CD4-positive, alpha-beta T cell (primary cell): ENCODE measurements at regions not wholly inside any gene's neighbourhood (a gene's known extent, or its start where the extent isn't known, plus 50 kb on each side); places are given as distances from the start of the nearest gene placed in this dataset.

ENCODE experiments used
- ATAC-seq: fragments of 200-7000 bp; cut with Tn5 transposase; one replicate; pipeline ENCODE4 v1.10.0; 2022; ENCODE audit warnings: mild to moderate bottlenecking; ENCODE audit not compliant: poor library complexity
- CTCF ChIA-PET: fragments of 350-600 bp; sonication (Branson Sonifier 250); formaldehyde crosslinking; loops from one replicate; lab custom pipeline; 2021; ENCODE audit warnings: antibody characterized with exemption, inconsistent platforms; lab: Charles Lee
- POLR2A ChIA-PET: fragments of 350-600 bp; sonication (Branson Sonifier 250); formaldehyde crosslinking; loops from one replicate; lab custom pipeline; 2021; ENCODE audit warnings: antibody characterized with exemption, inconsistent platforms; lab: Charles Lee
- DNase-seq, 14 experiments: peaks; one replicate each; pipeline ENCODE4 v3.0.0-alpha.2; 2013 to 2020; ENCODE audit warnings: mixed read lengths in 2 of 14
- H3K27ac ChIP-seq, 2 donors: one replicate each; pipeline versions ENCODE4 v1.5.1 to v1.7.0; 2013; ENCODE audit warnings: low read length in 2 of 2, low read depth in 1 of 2, mild to moderate bottlenecking in 1 of 2
- H3K27me3 ChIP-seq, 2 experiments: 1 replicate in 1 of 2; 2 replicates in 1 of 2; pipeline versions ENCODE4 v1.6.1 to v1.7.0; 2013; ENCODE audit warnings: low read length in 2 of 2, control low read depth in 1 of 2, mild to moderate bottlenecking in 1 of 2, moderate library complexity in 1 of 2; ENCODE audit not compliant: insufficient read depth in 2 of 2, control insufficient read depth in 1 of 2
- H3K36me3 ChIP-seq: one replicate; pipeline ENCODE4 v1.6.1; 2013; ENCODE audit warnings: low read length, control low read depth; ENCODE audit not compliant: insufficient read depth
- H3K4me1 ChIP-seq: one replicate; pipeline ENCODE4 v1.6.1; 2013; ENCODE audit warnings: low read length, control low read depth; ENCODE audit not compliant: insufficient read depth
- H3K4me3 ChIP-seq: one replicate; pipeline ENCODE4 v1.5.1; 2013; ENCODE audit warnings: mild to moderate bottlenecking, low read length, moderate library complexity
- H3K9me3 ChIP-seq, 2 experiments: 1 replicate in 1 of 2; 2 replicates in 1 of 2; pipeline versions ENCODE4 v1.6.1 to v1.7.0; 2013; ENCODE audit warnings: low read length in 2 of 2, mild to moderate bottlenecking in 2 of 2, control low read depth in 1 of 2, moderate library complexity in 1 of 2; ENCODE audit not compliant: control insufficient read depth in 1 of 2, insufficient read depth in 1 of 2
- H3K27ac Mint-ChIP-seq: one replicate; pipeline ENCODE4 v1.8.0; 2020; ENCODE audit warnings: mixed read lengths
- H3K27me3 Mint-ChIP-seq: one replicate; pipeline ENCODE4 v1.8.0; 2021; ENCODE audit warnings: mixed read lengths
- H3K36me3 Mint-ChIP-seq: one replicate; pipeline ENCODE4 v1.8.0; 2021; ENCODE audit warnings: low read depth, mixed read lengths
- H3K4me1 Mint-ChIP-seq: one replicate; pipeline ENCODE4 v1.8.0; 2021; ENCODE audit warnings: low read depth, mixed read lengths
- H3K4me3 Mint-ChIP-seq: one replicate; pipeline ENCODE4 v1.8.0; 2020; ENCODE audit warnings: mild to moderate bottlenecking, mixed read lengths
- H3K9me3 Mint-ChIP-seq: one replicate; pipeline ENCODE4 v1.8.0; 2020; ENCODE audit warnings: mixed read lengths
- intact Hi-C, 2 experiments: fragments of 100-400 bp; cut with DNase I in 1 of 2; cut with micrococcal nuclease in 1 of 2; formaldehyde crosslinking; loops; one replicate each; pipeline versions ENCODE4 v1.15.1 to v1.9.0; 2023 to 2025; cut with DNase I, micrococcal nuclease
- TF ChIP-seq, protein P1 (sequence below): fragments of 200-600 bp; IDR thresholded peaks from one replicate; pipeline ENCODE4 v1.8.0; 2022; ENCODE audit warnings: antibody characterized with exemption, mild to moderate bottlenecking

DNA sequence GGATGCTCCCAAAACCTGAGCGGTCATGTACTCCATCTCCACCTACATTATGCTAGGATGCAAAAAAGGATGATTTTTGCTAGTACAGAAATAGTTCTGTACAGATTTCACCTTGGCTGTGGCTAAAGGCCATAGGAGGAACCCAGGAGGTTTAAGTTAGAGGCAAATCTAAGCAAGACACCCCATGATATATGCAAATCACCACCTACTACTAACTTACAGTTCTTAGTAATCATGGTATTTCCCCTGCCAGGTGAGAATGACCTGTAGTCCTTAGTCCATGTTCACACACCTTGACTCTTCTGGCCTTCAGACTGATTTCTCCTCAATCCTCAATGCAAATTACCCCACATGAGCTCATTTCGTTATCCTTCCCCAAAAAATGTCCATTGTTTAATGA lies 154.2 kb downstream of the IMPG2 start:
- TF ChIP-seq, protein P1, sequence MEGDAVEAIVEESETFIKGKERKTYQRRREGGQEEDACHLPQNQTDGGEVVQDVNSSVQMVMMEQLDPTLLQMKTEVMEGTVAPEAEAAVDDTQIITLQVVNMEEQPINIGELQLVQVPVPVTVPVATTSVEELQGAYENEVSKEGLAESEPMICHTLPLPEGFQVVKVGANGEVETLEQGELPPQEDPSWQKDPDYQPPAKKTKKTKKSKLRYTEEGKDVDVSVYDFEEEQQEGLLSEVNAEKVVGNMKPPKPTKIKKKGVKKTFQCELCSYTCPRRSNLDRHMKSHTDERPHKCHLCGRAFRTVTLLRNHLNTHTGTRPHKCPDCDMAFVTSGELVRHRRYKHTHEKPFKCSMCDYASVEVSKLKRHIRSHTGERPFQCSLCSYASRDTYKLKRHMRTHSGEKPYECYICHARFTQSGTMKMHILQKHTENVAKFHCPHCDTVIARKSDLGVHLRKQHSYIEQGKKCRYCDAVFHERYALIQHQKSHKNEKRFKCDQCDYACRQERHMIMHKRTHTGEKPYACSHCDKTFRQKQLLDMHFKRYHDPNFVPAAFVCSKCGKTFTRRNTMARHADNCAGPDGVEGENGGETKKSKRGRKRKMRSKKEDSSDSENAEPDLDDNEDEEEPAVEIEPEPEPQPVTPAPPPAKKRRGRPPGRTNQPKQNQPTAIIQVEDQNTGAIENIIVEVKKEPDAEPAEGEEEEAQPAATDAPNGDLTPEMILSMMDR, result no peak
- H3K36me3 ChIP-seq, result no peaks in the 10 kb centered on the region
- Mint-ChIP-seq H3K36me3 (no peaks in the 10 kb centered on the region), H3K27ac (no peak overlapping the region), H3K4me3 (no peak overlapping the region), H3K9me3 (no peaks in the 10 kb centered on the region), H3K27me3 (peaks cover 48% of the 10 kb centered on the region), H3K4me1 (no peaks in the 10 kb centered on the region)
- no peak for ATAC-seq
- H3K9me3 ChIP-seq, result no peaks in the 10 kb centered on the region
- no peaks in the 10 kb centered on the region for H3K4me1 ChIP-seq
- no peak for DNase-seq
- no peak overlapping the region for H3K4me3 ChIP-seq
- no peak overlapping the region for H3K27ac ChIP-seq
- intact Hi-C loops, result no loop called here
- POLR2A ChIA-PET, result no interaction called here
- CTCF ChIA-PET, result no interaction called here
- H3K27me3 ChIP-seq, result peaks cover 3 to 6% of the 10 kb centered on the region in 2 experiments

DNA sequence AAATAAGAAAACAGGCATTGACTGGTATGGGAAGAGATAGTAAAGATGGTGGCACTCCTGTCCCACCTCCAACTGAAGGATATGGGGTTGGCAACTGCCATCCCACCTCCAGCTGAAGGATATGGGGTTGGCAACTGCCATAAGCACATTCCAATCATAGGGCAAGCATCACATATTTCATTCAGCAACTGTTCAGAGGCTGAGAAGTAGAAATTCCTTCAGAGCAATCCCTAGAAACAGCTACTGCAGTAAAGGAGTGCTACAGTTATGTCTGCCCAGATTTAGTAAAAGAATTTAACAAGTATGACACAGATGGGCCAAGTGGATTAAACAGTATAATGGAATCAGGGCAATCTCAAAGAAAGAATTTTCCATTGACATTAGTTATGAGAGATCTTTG lies 156.8 kb downstream of the IMPG2 start:
- H3K36me3 Mint-ChIP-seq, result no peaks in the 10 kb centered on the region
- peaks cover 48% of the 10 kb centered on the region for H3K27me3 Mint-ChIP-seq
- Histone ChIP-seq H3K9me3 (no peaks in the 10 kb centered on the region), H3K27ac (no peak overlapping the region), H3K36me3 (no peaks in the 10 kb centered on the region), H3K4me3 (no peak overlapping the region), H3K4me1 (no peaks in the 10 kb centered on the region), H3K27me3 (peaks cover 3 to 6% of the 10 kb centered on the region in 2 experiments)
- TF ChIP-seq, protein P1, result no peak
- ChIA-PET POLR2A (no interaction called here), CTCF (no interaction called here)
- H3K27ac Mint-ChIP-seq, result no peak overlapping the region
- intact Hi-C loops, result no loop called here
- DNase-seq (no peak), ATAC-seq (no peak)
- no peaks in the 10 kb centered on the region for H3K9me3 Mint-ChIP-seq
- H3K4me1 Mint-ChIP-seq, result no peaks in the 10 kb centered on the region
- no peak overlapping the region for H3K4me3 Mint-ChIP-seq

GRCh38 chr3:101159478-101159877 lies 160.9 kb downstream of the IMPG2 start:
- Mint-ChIP-seq H3K36me3 (no peaks in the 10 kb centered on the region), H3K27me3 (peaks cover 35% of the 10 kb centered on the region), H3K9me3 (no peaks in the 10 kb centered on the region), H3K27ac (no peak overlapping the region), H3K4me3 (no peak overlapping the region), H3K4me1 (no peaks in the 10 kb centered on the region)
- POLR2A ChIA-PET, result no interaction called here
- no peak for ATAC-seq
- Histone ChIP-seq H3K9me3 (no peaks in the 10 kb centered on the region), H3K27ac (no peak overlapping the region), H3K4me3 (no peak overlapping the region), H3K36me3 (no peaks in the 10 kb centered on the region), H3K27me3 (peaks cover 0 to 6% of the 10 kb centered on the region in 2 experiments), H3K4me1 (no peaks in the 10 kb centered on the region)
- DNase-seq, result no peak
- TF ChIP-seq, protein P1, result no peak
- CTCF ChIA-PET, result interaction anchor here (0.7 kb wide), 1 partner anchor 256 kb away, joined by 3 read pairs; no protein-coding TSS in a partner anchor
- intact Hi-C loops, result no loop called here
